Liver (tissue), 8 donors: ENCODE measurements at regions not wholly inside any gene's neighbourhood (a gene's known extent, or its start where the extent isn't known, plus 50 kb on each side); places are given as distances from the start of the nearest gene placed in this dataset.

Experiments
- DNase-seq: peaks from one replicate; pipeline ENCODE4 v3.0.0-alpha.2; 2017; ENCODE audit warnings: low spot score
- H3K27ac ChIP-seq, 2 donors: one replicate each; pipeline ENCODE4 v1.7.0; 2013; ENCODE audit warnings: inconsistent platforms in 2 of 2, low read length in 2 of 2, control low read depth in 1 of 2, low read depth in 1 of 2, mild to moderate bottlenecking in 1 of 2
- H3K27me3 ChIP-seq, 4 donors: one replicate each; pipeline versions ENCODE4 v1.6.1 to v1.7.0; 2013; ENCODE audit warnings: low read length in 3 of 4, inconsistent platforms in 1 of 4, mild to moderate bottlenecking in 1 of 4, moderate library complexity in 1 of 4; ENCODE audit not compliant: control insufficient read depth in 4 of 4, insufficient read depth in 4 of 4
- H3K36me3 ChIP-seq, 4 donors: one replicate each; pipeline versions ENCODE4 v1.6.1 to v1.7.0; 2013; ENCODE audit warnings: low read length in 3 of 4, mild to moderate bottlenecking in 3 of 4, low read depth in 1 of 4, moderate library complexity in 1 of 4; ENCODE audit not compliant: control insufficient read depth in 4 of 4, insufficient read depth in 3 of 4
- H3K4me1 ChIP-seq, 4 donors: one replicate each; pipeline versions ENCODE4 v1.6.1 to v1.7.0; 2013; ENCODE audit warnings: low read length in 3 of 4, mild to moderate bottlenecking in 3 of 4, moderate library complexity in 1 of 4; ENCODE audit not compliant: control insufficient read depth in 4 of 4, insufficient read depth in 4 of 4
- H3K4me3 ChIP-seq, 3 donors: one replicate each; pipeline versions ENCODE4 v1.6.1 to v1.7.0; 2013; ENCODE audit warnings: low read length in 3 of 3, control low read depth in 1 of 3, low read depth in 1 of 3, mild to moderate bottlenecking in 1 of 3
- H3K9ac ChIP-seq, 2 donors: one replicate each; pipeline ENCODE4 v1.7.0; 2013; ENCODE audit warnings: low read length in 2 of 2, mild to moderate bottlenecking in 2 of 2, moderate library complexity in 2 of 2, control low read depth in 1 of 2, low read depth in 1 of 2
- H3K9me3 ChIP-seq, 4 donors: one replicate each; pipeline versions ENCODE4 v1.6.1 to v1.7.0; 2013; ENCODE audit warnings: low read length in 3 of 4; ENCODE audit not compliant: control insufficient read depth in 4 of 4
- CTCF ChIP-seq: fragments of 150-350 bp; IDR thresholded peaks from 2 replicates; pipeline ENCODE4 v1.5.1; 2017; ENCODE audit warnings: improper control_type of control experiment, low read depth, low read length; ENCODE audit not compliant: missing input control
- EGR1 ChIP-seq, 2 donors: IDR thresholded peaks; 2 replicates each; pipeline ENCODE4 v1.6.1; 2016 to 2018; ENCODE audit warnings: antibody characterized with exemption in 2 of 2, low read depth in 2 of 2
- FOXA1 ChIP-seq: IDR thresholded peaks from 2 replicates; pipeline ENCODE4 v1.6.1; 2016; ENCODE audit warnings: antibody characterized with exemption
- FOXA2 ChIP-seq: IDR thresholded peaks from 2 replicates; pipeline ENCODE4 v1.6.1; 2016; ENCODE audit warnings: antibody characterized with exemption
- GABPA ChIP-seq, 2 donors: IDR thresholded peaks in 1 of 2; conservative IDR thresholded peaks in 1 of 2; 2 replicates each; pipeline ENCODE4 v1.6.1; 2016; ENCODE audit warnings: antibody characterized with exemption in 2 of 2, mild to moderate bottlenecking in 1 of 2, moderate library complexity in 1 of 2
- HNF4A ChIP-seq, 2 donors: conservative IDR thresholded peaks; 2 replicates each; pipeline ENCODE4 v1.6.1; 2016; ENCODE audit warnings: antibody characterized with exemption in 2 of 2, mild to moderate bottlenecking in 2 of 2
- HNF4G ChIP-seq: IDR thresholded peaks from 2 replicates; pipeline ENCODE4 v1.6.1; 2016; ENCODE audit warnings: antibody characterized with exemption
- MAX ChIP-seq: IDR thresholded peaks from 2 replicates; pipeline ENCODE4 v1.6.1; 2016; ENCODE audit warnings: antibody characterized with exemption
- NR2F2 ChIP-seq: IDR thresholded peaks from 2 replicates; pipeline ENCODE4 v1.6.1; 2016; ENCODE audit warnings: antibody characterized with exemption
- RAD21 ChIP-seq, 2 donors: IDR thresholded peaks; 2 replicates each; pipeline ENCODE4 v1.6.1; 2016; ENCODE audit warnings: antibody characterized with exemption in 2 of 2, mild to moderate bottlenecking in 2 of 2
- RXRA ChIP-seq, 2 donors: IDR thresholded peaks; 2 replicates each; pipeline ENCODE4 v1.6.1; 2017 to 2018; ENCODE audit warnings: antibody characterized with exemption in 2 of 2, mild to moderate bottlenecking in 1 of 2
- SP1 ChIP-seq: IDR thresholded peaks from 2 replicates; pipeline ENCODE4 v1.6.1; 2018; ENCODE audit warnings: antibody characterized with exemption, mild to moderate bottlenecking
- WGBS: extraction: QIAGEN DNeasy Blood & Tissue Kit; methylation state at CpG from one replicate; pipeline ENCODE4 v1.1.7; 2013; 5-methylcytosine and 5-hydroxymethylcytosine counted together
- TF ChIP-seq, protein P1 (sequence below): IDR thresholded peaks from 2 replicates; pipeline ENCODE4 v1.6.1; 2016; ENCODE audit warnings: antibody characterized with exemption, mild to moderate bottlenecking
- TF ChIP-seq, protein P2 (sequence below): IDR thresholded peaks from 2 replicates; pipeline ENCODE4 v1.6.1; 2016; ENCODE audit warnings: antibody characterized with exemption
- donor health status: healthy.
- donor health status: healthy.
- donor health status: healthy.
- donor health status: healthy.
- donor health status: healthy.

GRCh38 chr4:30536231-30536630 lies 183.9 kb upstream of the PCDH7 start:
- 57% methylated on average over 2 of the region's 2 CpGs for WGBS
- Histone ChIP-seq H3K4me3 (no peak overlapping the region), H3K36me3 (no peaks in the 10 kb centered on the region), H3K9ac (no peak overlapping the region), H3K27me3 (no peaks in the 10 kb centered on the region), H3K27ac (no peak overlapping the region), H3K4me1 (no peaks in the 10 kb centered on the region), H3K9me3 (no peaks in the 10 kb centered on the region)
- TF ChIP-seq NR2F2 (no peak), CTCF (no peak), EGR1 (IDR thresholded peaks at IDR 0.05; ENCODE audit: low read depth in 2 of 2) (no peak)
- DNase-seq: no peak

- no peaks in the 10 kb centered on the region for H3K4me1 ChIP-seq
- no peak for TF ChIP-seq FOXA2
- TF ChIP-seq, protein P1, sequence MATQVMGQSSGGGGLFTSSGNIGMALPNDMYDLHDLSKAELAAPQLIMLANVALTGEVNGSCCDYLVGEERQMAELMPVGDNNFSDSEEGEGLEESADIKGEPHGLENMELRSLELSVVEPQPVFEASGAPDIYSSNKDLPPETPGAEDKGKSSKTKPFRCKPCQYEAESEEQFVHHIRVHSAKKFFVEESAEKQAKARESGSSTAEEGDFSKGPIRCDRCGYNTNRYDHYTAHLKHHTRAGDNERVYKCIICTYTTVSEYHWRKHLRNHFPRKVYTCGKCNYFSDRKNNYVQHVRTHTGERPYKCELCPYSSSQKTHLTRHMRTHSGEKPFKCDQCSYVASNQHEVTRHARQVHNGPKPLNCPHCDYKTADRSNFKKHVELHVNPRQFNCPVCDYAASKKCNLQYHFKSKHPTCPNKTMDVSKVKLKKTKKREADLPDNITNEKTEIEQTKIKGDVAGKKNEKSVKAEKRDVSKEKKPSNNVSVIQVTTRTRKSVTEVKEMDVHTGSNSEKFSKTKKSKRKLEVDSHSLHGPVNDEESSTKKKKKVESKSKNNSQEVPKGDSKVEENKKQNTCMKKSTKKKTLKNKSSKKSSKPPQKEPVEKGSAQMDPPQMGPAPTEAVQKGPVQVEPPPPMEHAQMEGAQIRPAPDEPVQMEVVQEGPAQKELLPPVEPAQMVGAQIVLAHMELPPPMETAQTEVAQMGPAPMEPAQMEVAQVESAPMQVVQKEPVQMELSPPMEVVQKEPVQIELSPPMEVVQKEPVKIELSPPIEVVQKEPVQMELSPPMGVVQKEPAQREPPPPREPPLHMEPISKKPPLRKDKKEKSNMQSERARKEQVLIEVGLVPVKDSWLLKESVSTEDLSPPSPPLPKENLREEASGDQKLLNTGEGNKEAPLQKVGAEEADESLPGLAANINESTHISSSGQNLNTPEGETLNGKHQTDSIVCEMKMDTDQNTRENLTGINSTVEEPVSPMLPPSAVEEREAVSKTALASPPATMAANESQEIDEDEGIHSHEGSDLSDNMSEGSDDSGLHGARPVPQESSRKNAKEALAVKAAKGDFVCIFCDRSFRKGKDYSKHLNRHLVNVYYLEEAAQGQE: no peak
- TF ChIP-seq, protein P2, sequence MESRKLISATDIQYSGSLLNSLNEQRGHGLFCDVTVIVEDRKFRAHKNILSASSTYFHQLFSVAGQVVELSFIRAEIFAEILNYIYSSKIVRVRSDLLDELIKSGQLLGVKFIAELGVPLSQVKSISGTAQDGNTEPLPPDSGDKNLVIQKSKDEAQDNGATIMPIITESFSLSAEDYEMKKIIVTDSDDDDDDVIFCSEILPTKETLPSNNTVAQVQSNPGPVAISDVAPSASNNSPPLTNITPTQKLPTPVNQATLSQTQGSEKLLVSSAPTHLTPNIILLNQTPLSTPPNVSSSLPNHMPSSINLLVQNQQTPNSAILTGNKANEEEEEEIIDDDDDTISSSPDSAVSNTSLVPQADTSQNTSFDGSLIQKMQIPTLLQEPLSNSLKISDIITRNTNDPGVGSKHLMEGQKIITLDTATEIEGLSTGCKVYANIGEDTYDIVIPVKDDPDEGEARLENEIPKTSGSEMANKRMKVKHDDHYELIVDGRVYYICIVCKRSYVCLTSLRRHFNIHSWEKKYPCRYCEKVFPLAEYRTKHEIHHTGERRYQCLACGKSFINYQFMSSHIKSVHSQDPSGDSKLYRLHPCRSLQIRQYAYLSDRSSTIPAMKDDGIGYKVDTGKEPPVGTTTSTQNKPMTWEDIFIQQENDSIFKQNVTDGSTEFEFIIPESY: no peak
- WGBS: 56% methylated on average over 3 of the region's 3 CpGs
- H3K27ac ChIP-seq: no peak overlapping the region
- H3K36me3 ChIP-seq: no peaks in the 10 kb centered on the region
- no peaks in the 10 kb centered on the region for H3K9me3 ChIP-seq
- H3K4me3 ChIP-seq: no peak overlapping the region
- DNase-seq: no peak
- no peak overlapping the region for H3K9ac ChIP-seq
- no peaks in the 10 kb centered on the region for H3K27me3 ChIP-seq
These were observed 182.7 kb upstream of the PCDH7 start for GRCh38 chr4:30537456-30537855.

GRCh38 chr4:30538794-30539193 lies 181.4 kb upstream of the PCDH7 start:
- Histone ChIP-seq H3K4me3 (no peak overlapping the region), H3K9ac (no peak overlapping the region), H3K27me3 (no peaks in the 10 kb centered on the region), H3K27ac (no peak overlapping the region), H3K4me1 (no peaks in the 10 kb centered on the region), H3K9me3 (no peaks in the 10 kb centered on the region), H3K36me3 (no peaks in the 10 kb centered on the region)
- 76% methylated on average over 5 of the region's 5 CpGs for WGBS
- TF ChIP-seq GABPA (IDR thresholded peaks at IDR 0.05 in 1 of 2, conservative IDR thresholded peaks at IDR 0.05 in 1 of 2) (no peak), RXRA (IDR thresholded peaks at IDR 0.05) (no peak), NR2F2 (no peak), FOXA1 (no peak), CTCF (no peak), RAD21 (IDR thresholded peaks at IDR 0.05) (no peak), HNF4A (conservative IDR thresholded peaks at IDR 0.05) (no peak), EGR1 (IDR thresholded peaks at IDR 0.05; ENCODE audit: low read depth in 2 of 2) (no peak), MAX (no peak), HNF4G (no peak), SP1 (no peak)
- TF ChIP-seq, protein P2: no peak
- no peak for DNase-seq
